C4-2B (cell line): ENCODE measurements at regions not wholly inside any gene's neighbourhood (a gene's known extent, or its start where the extent isn't known, plus 50 kb on each side); places are given as distances from the start of the nearest gene placed in this dataset.

Experiments
- H3K27ac ChIP-seq: fragments of 450-650 bp; 2 replicates; pipeline ENCODE4 v1.5.1; 2017
- CTCF ChIP-seq: fragments of 450-650 bp; conservative IDR thresholded peaks from 2 replicates; pipeline ENCODE4 v1.5.1; 2017; ENCODE audit warnings: mild to moderate bottlenecking
- ZFX ChIP-seq: fragments of 450-650 bp; IDR thresholded peaks from 2 replicates; pipeline ENCODE4 v1.6.1; 2017

GRCh38 chr5:39979-40583 is 51.9 kb upstream of the PLEKHG4B start:
- H3K27ac ChIP-seq = no peak overlapping the region

More at GRCh38 chr5:39979-40583, 51.9 kb upstream of the PLEKHG4B start:
- TF ChIP-seq ZFX = no peak
- no peak for TF ChIP-seq CTCF
